NOMO-1 treated with DMSO at 0.1 percent for 48 hours (cell line): ENCODE measurements at regions not wholly inside any gene's neighbourhood (a gene's known extent, or its start where the extent isn't known, plus 50 kb on each side); places are given as distances from the start of the nearest gene placed in this dataset.

ENCODE experiments used
- DNase-seq: peaks from one replicate; lab custom pipeline; 2025; ENCODE audit not compliant: unreplicated experiment; lab: John Stamatoyannopoulos, UW

DNA sequence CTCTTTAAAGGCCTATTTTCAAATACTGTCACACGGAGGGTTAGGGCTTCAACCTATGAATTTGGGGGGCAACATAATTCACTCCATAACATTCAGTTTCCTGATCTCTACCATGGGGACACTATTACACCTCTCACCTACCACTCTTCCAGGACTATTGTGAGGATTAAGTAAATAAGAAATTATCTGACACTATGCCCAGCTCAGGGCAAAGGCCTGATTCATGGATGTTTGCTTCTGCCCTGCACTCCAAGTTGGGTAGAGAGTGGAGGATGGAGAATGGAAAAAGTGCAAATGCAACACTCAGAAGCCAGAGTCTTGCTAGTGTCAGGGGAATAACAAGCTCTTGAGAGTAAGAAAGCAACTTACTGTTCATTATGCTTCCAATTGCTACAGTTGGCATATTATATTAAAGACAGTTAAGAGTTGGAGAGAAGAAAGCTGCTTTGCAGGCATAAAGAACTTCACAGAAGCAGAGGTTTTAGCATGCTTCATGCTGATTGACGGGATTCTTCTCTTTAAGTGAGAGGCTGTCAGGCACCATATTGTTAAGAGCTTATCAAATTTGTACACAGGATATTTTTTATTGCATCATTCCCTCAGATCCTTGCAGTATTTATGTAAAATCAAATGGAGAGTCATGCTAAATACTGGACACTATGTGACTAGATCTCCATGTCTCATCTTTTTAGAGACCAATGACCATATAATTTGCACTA, 375.3 kb downstream of the VPS13C start:
- DNase-seq, result no peak

DNA sequence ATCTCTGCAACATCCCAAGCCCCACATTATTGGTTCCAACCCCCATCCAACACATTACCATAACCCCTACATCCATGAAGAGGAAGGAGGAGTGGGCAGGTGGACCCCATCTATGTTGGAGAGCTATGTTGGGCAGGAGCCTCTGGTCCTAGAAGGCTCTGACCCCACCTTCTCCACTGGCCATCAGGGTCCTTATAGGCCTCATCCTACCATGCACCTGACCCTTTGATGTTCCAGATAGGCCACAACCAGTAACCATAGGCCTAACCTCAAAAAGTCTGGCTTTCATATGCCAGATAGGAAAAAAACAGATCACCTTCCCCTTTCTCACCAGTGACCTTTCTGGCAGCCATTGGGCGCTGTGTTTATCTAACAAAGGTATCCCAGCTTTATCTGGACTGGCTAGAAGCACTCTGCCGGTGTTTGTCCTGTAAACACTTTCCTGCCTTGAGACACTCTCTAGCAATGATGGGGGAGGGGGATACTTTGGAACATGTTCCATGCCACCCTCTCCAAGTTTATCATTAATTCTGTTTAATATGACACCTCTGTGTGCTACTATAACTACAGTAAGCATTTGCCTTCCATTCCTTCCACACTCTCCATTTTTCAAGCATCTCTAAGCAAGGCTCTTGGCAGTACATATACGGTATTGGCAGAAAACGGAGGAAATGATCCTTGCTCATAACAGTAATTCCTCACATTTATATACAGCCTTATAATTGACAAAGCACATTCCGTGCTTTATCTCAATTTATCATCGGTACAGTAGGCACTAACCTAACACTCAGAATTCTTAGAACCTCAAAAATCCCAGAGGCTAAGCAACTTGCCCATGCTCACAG, 377.1 kb downstream of the VPS13C start:
- DNase-seq, result no peak

DNA sequence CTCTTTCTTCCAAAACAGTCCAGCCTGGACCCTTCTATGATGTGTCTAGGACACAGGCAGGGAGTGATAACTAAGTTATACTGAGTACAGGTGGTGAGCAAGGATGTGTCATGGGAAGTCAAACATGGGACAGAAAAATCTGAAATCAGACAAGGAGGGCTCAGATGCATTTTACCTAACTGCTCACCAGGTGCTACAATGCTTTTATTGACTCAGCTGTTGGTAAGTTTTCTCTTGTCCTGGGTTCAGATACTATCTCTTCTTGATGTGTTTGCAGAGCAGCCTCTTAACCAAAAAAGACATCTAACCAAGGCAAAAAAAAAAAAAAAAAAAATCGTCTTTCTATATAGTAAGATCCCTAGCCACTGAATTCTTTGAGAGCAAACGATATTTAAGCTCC, 378.6 kb downstream of the VPS13C start:
- no peak for DNase-seq

DNA sequence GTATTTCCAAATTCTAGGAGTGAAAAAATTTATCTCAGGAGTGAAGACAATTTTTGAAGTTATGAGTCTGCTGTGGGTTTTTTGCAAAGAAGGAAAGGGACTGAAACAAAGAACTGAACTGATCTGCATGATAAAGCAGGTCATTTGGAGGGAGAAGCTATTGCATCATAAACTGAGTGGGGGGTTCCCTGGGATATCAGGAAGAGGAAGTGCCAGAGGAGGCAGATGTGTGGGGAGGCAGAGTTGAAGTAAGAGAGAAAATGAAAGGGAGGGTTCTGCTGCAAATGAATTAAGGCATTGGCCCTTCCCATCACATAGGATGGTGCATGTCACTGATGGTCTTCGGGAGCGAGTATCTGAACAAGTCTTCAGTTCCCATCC, 379.2 kb downstream of the VPS13C start:
- no peak for DNase-seq

DNA sequence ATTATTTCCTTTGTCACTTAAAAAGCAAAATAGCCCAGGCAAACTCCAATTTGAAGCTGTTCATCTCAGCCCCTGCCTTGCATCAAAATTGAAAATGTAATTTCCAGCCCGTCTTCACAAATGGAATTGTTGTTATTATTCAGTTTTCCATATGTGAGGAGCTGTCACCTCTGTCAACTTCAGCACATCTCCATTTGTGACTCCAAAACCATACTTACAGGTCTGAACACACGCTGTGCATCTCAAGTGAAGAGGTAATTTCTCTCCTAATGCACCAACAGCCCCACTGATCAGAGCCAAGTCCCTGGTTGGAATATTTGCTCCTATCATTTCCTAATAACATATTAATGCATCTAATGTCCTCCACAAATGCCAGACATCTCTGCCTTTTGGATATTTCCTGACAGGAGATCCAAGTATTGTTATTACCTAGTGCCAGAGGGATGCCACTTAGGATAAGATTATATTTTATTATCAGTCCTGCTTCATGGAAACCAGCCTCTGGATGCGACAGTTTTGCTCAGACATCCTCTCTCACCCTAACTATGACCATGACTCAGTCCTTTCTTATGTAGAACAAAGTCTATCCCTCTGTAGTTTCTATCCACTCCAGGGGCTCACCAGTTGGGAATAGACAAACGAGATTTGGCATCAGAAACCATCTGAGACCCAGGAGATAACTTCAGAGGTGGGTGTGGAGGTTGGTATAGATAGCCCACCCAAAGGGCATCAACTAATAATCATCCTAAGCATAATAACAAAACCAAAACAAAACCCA, 379.8 kb downstream of the VPS13C start:
- no peak for DNase-seq

DNA sequence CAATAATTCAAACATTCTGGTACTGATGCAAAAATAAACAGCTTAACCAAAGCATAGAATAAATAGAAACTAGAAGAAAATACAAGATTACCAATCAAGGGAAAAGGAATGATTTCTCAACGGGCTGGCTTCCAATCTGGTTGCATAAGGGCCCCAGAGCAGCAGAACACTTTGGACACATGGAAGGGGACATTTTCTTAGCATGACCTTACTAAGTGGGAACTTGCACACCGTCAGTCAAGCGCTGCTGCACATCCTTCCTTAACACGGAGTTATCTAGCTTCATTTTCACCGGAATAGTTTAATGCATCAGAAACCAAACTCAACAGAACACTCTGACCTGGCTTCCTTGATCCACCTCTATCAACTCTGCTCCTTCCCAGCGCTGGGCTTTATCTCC, 388.5 kb downstream of the VPS13C start:
- DNase-seq, result no peak

DNA sequence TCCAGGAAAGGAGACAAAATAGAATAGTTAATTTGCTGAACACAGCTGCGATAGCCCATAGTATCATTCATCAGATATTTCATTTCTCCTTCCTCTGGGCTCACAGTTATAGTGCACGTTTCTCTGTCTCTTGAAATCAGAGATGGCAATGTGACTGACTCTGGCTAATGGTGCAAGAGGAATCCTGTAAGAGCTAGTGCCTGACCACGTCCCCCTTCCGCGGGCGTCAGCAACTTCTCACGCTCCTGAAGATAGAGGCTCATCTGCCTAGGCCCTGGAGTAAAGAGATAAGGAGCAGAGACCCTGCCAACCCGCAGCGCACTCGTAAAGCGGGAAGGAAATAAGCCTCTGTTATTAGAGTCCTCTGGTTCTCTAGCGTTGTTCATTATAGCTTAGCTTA, 391.8 kb downstream of the VPS13C start:
- DNase-seq, result no peak

DNA sequence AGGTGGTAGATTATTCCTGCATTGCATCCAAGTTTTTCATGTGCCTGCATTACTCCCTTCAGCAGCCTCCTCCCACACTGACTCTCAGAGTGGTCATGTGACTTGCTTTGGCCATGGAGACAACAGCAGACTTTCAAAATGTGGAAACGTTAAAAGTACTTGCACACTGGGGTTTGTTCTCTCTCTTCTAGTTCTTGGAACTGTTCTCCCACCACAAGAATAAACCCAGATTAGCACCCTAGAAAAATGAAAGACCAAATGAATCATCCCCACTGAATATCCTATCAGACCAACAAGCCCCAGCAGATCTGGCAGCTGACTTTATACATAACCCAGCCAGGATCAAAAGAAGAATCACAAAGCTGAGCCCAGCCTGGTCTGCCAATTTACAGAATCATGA, 398.5 kb downstream of the VPS13C start:
- no peak for DNase-seq

DNA sequence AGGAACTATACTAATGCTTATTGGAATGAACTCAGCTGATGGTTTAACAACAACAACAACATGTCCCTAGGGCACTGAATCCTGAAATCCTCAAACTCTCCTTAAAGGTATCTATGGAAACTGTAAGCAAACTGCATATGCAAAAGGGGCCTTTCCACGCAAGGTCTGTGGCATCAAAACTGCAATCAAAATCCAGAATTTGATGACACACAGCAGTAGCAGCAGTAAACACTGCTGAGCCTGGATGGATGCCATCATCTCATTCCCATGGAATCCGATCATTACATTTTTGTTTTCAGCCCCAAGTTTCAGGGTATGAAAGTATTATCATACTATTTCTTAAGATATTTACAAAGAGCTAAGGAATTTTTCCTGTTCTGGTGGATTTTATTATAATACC, 399.7 kb downstream of the VPS13C start:
- no peak for DNase-seq

DNA sequence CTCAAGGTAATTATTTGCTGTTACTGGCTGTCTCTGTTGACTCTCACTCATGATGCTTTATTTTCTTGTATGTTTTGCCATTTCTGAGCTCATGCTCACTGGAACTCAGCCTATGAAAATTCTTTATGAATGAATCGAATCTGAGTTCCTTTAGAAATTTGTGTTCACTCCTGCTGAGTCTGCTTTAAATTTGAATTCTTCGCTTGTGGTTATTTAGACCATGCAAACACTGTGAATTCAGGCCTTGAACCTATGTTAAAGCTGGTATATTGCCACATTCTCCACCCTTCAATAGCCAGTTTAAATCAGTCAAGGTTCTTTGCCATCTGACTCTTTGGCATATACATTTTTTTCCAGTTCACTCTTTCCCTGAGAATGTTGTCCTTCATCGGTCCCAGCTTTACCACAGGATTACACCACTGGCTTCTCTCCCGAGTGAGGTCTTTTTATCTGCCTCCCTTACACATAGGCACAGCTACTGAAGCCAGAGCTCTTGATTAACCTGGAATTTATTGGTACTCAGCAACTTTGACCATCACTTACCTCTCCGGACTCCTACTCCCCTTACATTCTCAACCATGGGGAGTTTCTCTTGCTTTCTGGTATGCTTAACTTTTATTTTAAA, 400.6 kb downstream of the VPS13C start:
- DNase-seq, result no peak

DNA sequence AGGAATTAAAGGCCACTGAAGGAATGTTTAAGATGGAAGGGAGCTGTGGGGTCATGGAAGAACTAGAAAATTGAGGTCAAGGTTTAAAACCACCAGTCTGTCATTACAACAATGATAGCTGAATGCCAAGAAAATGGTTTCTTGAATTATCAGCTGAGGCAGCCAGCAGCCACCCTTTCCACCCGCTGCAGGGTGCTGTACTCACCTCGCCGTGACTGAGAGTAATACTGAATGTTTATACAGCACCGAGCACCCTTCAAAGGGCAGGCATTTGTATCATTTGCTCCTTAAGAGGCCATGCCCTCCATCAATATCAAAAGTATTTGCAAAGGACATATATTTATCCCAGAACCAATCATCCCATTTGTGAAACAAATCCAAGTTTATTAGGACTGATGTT, 402.8 kb downstream of the VPS13C start:
- DNase-seq, result no peak

DNA sequence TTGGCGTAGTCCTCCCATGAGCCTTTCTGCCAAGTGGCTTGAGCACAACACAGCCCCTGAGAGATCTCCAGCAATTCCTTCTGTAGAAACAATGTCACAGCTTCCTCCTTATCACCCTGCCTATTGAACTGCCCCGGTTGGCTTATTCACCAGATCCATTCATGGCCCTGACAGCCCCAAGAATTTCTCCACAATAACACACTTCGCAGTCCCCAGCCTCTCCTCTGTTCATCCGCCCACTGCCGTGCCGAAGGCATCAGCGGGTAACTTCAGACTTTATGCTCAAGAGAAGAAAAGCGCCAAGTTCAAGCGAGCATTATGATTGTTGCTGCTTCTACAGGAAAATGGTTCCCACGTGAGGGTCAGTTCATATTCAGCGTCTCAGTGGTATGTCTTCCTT, 403.9 kb downstream of the VPS13C start:
- no peak for DNase-seq

DNA sequence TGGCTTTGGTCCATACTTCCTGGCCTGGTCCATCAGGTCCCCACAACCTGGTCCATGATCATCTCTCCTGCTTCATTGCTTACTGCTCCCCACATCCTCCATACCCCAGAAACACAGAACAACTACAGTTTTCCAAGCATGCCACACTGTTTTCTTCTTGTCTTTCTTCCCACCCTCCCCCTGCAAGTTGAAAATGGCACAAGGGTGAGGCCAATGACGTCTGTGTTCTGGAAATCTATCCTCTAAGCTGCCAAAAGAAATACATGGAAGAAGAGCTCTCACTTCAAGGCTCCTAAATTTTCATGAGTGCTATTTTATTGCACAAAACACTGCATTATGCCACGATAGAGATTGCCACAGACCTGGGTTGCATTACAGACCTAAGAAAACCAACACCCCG, 404.4 kb downstream of the VPS13C start:
- no peak for DNase-seq

DNA sequence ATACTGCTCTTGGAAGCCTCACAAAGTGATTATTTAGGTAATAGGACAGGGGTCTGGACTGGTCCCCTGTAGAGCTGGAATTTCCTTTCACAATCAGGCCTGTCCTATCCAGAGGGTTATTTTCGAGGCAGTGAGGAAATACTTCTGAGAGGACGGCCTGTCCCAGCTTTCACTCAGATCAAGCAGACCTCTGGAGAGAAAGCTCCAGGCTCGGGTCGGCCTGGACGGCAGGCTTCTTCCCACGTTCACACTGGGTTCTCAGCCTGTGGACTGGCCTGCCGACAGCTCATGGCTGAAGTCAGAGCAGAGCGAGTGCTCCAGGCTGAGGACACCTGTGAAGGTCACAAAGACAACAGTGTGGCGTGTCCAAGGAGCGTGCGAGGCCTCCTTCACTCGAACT, 405.3 kb downstream of the VPS13C start:
- DNase-seq, result no peak

DNA sequence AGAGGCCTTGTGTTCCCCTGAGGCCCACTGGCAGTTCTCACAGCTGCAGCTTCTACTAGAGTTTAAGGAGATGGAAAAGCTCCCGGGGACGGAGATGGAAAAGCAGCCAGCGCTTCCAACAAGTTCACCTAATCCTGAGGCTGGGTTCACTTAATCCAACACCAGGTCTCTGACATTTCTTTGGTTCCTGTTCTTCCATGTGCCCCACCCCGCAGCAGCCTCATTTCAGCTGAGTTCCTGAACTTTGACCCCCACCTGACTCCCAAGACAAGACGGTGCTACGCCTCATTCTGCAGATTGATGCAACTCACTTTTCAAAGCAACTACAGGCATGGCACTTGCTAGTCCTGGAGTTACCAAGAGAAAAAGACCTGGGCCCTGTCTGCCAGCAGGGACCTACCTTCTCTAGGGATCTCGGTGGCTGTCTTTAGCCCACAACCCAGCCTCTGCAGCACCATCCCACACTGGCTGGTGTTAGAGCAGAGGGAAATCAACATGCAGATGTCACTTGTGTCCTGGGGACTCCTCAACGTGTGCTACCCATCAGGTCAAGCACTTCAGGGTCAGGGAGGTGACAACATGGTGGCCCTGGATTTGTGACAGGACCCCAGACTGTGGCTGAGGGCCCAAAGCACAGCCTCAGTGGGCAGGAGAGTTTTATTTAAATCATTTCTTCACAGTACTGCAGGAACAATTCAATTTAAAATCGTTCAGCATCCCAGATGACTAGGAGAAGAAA, 406.1 kb downstream of the VPS13C start:
- DNase-seq, result no peak

DNA sequence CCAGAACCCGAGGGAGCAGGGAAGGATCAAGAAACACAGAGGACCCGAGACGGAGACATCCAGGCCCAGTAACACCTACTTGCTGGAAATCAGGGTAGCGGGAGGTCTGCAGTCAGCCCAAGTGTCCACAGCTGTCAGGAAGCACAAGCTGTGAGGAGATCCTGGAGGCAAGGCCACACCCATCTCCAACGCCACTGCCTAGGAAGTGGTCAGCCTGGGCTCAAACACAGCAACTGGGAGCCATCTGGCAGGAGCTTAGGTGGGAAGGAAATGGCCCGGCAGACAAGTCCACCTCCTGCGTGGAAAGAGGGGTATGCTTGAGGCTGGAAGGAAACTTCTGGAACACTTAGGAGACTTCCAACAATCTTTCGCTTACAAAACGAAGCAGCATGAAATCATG, 407.1 kb downstream of the VPS13C start:
- DNase-seq, result no peak

DNA sequence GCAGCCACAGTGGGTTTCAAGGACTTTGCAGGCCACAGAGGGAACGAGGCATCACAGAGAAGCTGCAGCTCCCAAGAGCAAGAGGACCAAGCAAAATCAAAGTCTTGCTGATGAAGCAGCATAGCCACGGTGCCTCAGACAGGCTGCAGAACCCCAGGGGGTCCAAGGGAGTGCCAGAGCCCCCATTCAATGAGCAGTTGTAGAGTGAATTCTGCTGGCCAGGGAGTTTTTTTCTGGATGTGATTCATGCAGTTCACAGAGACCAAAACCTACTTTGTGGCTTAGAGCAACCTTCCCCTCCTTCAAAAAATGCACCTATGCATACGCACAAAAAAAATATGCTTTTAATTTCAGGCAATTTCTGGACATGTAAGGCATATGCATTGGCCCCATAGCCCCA, 409.0 kb downstream of the VPS13C start:
- no peak for DNase-seq

DNA sequence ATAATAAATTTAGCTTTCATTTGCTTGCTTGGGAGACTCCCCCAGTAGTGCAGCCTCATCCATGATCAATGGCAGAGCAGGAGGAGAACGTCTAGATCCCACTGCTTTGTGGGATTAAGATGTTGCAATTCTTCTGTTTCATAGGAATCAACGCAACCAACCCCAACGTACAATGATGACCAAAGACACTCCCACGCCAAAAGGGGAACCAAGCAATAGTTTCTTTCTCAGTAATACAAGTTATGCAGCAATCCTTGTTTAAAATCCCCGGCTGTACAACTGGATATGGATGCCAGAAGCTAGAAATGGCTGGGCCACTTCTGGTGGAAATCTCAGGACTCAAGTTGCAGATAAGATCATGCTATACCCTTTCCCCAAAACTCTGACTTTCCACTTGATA, 411.2 kb downstream of the VPS13C start:
- no peak for DNase-seq

DNA sequence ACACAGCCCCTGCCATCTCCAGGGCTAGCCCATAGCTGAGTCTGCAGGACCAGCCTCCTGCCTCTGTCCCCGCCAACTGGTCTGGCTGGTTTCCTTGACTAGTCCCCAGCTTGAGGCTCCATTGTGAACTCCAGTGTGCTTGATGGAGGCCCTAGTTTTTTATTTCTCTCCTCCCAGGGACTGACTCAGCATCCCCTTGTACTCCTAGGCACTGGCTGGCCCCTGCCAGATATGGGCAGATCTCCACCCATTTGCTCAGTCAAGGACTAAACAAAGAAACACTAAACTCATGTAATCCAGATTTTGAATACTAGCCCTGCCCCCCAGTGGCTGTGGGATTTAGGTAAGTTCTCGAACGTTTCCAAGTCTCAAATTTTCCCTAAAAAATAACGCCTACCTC, 415.4 kb upstream of the RORA start:
- DNase-seq, result no peak

DNA sequence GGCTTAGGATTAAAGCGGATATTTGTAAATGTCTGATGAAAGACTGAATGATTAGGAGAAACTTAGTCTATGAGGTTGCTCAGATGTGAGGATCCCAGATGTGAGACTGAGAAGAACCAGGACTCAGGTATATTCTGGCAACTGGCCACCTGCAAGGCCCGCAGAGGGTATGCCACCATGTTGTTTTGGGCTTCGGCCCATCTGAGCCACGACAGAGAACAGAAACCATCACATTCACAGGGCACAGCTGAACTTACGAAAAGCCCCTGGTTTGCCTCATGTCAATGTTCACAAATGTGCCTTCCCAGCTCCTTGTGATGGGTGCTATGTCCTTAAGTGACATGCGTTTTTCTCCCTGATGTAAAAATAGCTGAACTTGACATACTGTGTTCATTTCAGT, 412.5 kb upstream of the RORA start:
- no peak for DNase-seq

DNA sequence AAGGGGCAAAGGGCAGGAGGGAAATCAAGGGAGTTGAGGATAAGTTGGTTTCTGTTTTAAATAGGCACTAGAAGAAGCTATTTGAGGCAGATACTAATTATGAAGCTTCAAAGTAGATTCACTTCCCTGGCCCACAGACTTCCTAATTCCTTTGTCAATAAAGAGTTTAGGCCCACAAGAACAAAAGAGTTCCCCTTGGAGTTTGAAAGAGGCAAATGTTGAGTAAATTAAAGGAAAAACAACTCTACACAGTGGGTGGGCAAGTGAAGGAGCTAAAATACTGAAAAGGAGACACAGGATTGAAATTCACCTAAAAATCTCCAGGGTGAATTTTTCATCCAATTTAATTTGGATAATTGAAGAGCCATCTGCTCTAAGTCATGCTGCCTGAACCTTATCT, 411.7 kb upstream of the RORA start:
- no peak for DNase-seq
